H1 (cell line): ENCODE measurements at regions not wholly inside any gene's neighbourhood (a gene's known extent, or its start where the extent isn't known, plus 50 kb on each side); places are given as distances from the start of the nearest gene placed in this dataset.

Source experiments
- ASH2L ChIP-seq: fragments of 200-600, 300-600 bp; sonication (generic); IDR thresholded peaks from one replicate; pipeline ENCODE4 v1.7.1; 2017; ENCODE audit warnings: low read length
- EZH2 ChIP-seq: fragments of 200-600 bp; sonication (generic); IDR thresholded peaks from 2 replicates; pipeline ENCODE4 v1.7.1; 2012; ENCODE audit warnings: low read depth, mild to moderate bottlenecking, moderate library complexity, low read length, inconsistent platforms; ENCODE audit not compliant: severe bottlenecking
- RNF2 ChIP-seq: fragments of 200-900, 300-1000 bp; sonication (generic); IDR thresholded peaks from 2 replicates; pipeline ENCODE4 v1.7.1; 2016; ENCODE audit warnings: borderline replicate concordance, low read depth, mild to moderate bottlenecking, antibody characterized with exemption, low read length; ENCODE audit not compliant: poor library complexity, severe bottlenecking; ENCODE audit errors: missing control alignments
- SP4 ChIP-seq: IDR thresholded peaks from 2 replicates; pipeline ENCODE4 v1.6.1; 2012; ENCODE audit warnings: low read length, inconsistent platforms
- SRF ChIP-seq: IDR thresholded peaks from 2 replicates; pipeline ENCODE4 v1.6.1; 2011; ENCODE audit warnings: mild to moderate bottlenecking, low read depth, low read length, moderate library complexity
- TF ChIP-seq, protein P1 (sequence below): IDR thresholded peaks from 2 replicates; pipeline ENCODE4 v1.6.1; 2012; ENCODE audit warnings: inconsistent platforms

DNA sequence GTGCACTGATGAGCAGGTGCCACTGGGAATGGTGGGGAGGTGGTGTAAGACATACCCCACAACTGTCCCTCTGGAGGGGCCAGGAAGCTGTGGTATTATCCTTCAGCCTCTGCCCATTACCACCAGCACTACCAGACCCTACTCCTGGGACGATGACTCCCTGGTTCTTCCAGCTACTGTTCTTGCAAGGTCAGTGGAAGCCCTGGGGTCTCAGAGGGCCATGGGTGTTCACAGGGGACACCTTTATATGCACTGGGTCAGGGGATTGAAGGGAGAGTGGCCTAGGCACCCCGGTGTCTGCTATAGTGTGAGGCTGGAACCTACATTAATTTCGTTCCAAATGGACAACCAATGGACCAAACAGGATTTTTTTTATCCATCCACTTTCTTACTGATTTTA is 94.7 kb upstream of the SLC22A11 start (continued):
- TF ChIP-seq SRF, result no peak
- TF ChIP-seq RNF2, result no peak
- TF ChIP-seq SP4, result no peak
- no peak for TF ChIP-seq ASH2L
- no peak for TF ChIP-seq EZH2
- TF ChIP-seq, protein P1, sequence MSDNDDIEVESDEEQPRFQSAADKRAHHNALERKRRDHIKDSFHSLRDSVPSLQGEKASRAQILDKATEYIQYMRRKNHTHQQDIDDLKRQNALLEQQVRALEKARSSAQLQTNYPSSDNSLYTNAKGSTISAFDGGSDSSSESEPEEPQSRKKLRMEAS, result no peak
